HG03064 (cell line): ENCODE measurements at regions not wholly inside any gene's neighbourhood (a gene's known extent, or its start where the extent isn't known, plus 50 kb on each side); places are given as distances from the start of the nearest gene placed in this dataset.
A peak's percentile ranks its signal among the peaks of the same experiment; 100 is the strongest.

ENCODE experiments used
- ATAC-seq: cut with Tn5 transposase; IDR thresholded peaks from one replicate; pipeline ENCODE4 v1.9.1; 2021; ENCODE audit warnings: low read depth; ENCODE audit not compliant: unreplicated experiment

DNA sequence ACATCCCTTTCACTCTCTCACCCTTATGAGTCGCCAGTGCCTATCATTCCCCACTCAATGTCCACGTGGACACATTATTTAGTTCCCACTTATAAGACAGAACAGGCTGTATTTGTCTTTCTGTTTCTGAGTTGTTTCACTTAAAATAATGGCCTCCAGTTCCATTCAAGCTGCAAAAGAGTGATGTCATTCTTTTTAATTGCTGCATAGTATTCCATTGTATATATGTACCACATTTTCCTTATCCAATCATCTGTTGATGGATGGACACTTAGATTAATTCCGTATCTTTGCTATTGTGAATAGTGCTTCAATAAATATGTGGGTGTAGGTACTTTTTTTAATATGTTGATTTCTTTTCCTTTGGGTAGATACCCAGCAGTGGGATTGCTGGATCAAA is 79.1 kb downstream of the ZNF365 start:
- ATAC-seq: no peak

DNA sequence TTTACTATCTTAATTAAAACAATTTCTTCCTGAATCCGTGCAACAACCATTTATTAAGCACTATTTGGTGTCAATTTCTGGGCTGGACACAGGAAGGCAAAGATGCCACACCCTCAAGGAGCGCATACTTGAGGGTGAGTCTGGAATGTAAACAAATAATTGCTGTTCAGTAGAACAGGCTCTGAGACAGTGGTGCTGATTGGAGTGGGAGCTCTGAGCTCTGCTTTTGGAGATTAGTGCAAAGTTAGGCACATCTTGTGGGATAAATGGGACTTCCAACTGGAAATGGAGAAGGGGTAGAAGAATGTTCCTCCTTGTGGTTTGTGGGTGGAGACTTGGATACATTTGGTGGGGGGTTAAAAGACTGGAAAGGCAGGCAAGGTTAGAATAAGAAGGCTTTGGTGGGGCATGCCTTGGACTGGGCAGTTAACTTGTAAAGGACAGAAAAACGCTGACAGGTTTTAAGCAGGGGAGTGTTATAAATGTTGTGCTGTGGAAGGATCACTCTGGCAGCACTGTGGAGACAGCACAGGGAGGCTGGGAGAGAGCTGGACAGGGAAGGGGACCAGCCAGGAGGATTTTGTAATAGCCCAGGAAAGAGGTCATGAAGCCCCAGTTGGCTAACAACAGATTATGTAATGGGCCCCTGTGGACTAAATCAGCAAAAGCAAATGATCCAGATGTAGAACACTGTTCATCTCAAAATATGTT is 80.7 kb downstream of the ZNF365 start:
- ATAC-seq: no peak

DNA sequence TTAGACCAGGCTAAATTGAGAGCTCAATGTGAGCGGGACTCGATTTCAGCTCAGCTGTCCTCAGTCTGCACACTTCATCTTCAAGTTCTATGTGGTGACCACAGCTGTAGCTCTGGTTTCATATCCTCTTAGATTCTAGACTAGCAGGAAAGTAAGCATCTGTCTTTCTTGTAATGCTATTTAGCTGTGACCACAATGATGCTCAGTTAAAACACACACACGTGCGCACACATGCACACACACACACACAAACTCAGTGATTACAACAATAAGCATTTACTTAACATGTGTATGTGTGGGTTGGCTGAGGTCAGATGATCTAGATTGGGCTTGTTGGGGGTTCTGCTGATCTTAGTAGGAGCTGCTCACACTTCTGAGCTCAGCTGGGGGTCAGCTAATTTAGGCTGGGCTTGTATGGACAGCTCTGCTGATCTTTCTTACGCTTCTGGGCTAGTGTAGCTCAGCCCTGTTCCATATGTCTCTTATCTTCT is 82.5 kb downstream of the ZNF365 start:
- peak; percentile 98 for ATAC-seq

DNA sequence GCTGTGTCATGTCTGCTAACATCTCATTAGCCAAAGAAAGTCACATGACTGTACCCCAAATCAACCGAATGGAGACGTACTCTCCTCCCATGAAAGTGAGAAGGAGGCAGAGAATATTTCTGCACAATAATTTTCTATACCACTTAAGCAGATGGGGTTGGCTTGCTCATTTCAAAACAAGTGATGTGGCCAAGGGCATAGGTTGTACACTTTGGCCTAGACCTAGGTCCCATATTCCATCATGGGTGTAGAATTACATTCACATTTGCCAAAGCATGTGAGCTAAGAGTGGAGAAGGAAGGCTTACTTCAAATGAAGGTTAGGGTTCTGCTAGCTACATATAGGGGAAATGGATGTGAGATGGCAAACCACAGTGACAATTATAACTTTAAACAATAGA is 83.0 kb downstream of the ZNF365 start:
- no peak for ATAC-seq

DNA sequence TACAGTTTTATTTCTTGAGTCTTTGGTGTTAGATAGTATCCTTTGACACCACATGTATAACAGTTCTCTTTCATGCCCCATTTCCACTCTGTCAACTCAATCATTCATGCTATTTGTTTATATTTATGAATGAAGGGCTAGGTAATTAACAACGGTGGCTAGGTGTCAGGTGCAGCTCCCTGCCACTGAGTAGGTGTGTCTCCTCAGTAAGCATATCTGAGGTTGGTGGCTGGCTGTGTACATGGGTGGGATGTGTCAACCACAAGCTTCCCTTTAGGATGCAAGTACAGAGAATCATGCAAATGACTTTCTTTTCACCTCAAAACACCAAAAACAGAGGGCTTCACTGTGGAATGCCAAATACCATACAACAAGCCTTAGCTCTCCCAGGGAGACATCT is 83.4 kb downstream of the ZNF365 start:
- ATAC-seq: no peak

DNA sequence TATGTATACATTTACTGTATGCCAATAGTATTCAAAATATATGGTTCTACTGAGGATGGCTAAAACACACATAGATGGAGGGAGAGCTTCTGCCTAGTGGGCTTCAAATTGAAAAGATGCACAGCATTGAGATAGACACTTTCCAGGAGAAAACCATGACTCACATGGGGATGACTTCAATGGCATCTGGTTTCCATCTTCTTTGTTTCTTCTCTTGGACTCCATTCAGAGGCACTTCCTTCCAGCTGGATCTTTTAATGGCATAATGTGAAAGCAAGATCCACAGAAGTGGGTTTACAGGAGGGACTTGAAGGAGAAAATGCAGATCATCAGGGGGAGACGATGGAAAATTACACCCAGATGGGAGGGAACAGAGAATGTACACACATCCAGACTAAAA is 84.9 kb downstream of the ZNF365 start:
- no peak for ATAC-seq

DNA sequence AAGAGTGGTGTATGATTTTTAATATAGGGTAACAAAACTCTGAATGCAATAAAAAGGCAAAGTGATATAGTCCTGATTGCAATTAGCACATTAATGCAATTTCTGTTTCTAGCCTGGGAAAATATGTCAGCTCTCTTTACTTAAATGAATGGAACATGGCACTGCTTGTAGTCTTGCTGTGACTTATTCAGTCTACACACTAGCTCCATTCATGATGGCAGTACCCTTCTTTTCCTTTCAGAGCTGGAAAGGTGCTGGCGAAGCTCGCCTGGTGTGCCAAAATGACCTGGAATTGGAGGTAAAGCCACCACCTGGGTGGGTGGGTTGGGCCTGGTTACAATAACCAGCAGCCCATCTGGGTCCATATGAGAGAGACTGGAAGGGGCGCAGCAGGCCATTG is 85.3 kb downstream of the ZNF365 start:
- ATAC-seq: no peak

DNA sequence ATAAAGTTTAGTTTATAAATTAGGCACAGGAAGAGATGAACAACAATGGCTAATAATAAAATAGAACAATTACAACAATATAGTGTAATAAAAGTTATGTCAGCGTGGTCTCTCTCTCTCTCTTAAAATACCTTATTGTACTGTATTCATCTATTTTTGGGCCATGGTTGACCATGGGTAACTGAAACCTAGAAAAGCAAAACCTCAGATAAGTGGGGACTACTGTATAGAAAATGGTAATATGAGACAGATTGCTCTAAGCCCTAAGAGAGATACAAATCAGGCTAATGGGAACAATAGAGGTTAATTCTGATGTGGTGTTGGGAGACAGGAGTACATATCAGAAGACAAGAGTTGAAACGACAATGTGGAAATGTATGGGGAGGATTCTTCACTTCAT is 86.2 kb downstream of the ZNF365 start:
- peak; percentile 41 for ATAC-seq

DNA sequence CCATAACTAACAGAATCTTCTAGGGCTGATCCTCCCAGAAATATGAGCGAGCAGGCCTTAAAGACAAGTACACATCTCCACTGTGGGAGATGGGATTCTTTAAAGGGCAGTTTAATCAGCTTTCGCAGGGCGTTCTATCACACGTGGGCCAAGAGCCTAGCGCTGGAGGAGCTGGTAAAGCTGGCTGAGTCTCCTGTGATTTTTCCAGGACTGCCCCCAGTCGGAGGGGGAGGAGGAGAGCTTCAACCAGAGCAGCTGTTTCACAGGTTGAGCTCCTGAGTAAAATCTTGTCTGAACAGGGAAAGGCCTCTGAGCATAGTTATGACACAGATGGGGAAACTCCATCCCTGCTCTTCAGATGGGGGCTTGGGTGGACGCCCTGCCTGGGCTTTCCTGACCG is 87.0 kb downstream of the ZNF365 start:
- no peak for ATAC-seq

DNA sequence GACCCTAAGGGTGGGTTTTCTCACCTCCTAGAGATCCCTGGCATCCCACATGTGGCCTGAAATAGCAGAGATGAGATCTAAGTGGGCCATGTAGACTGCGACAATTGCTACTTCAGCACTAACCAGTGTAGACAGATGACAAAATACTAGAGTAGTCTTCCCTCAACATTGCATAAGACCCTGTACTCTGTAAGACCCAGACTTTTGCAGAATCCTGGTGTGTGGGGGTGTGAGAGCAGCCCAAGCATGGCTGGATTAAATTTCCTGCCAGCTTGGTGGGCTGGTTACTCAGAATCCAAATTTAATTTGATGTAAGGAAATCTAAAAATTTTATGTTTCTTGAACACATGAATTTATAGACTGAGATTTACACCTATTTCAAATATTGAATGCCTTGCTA is 88.3 kb downstream of the ZNF365 start:
- ATAC-seq: no peak

DNA sequence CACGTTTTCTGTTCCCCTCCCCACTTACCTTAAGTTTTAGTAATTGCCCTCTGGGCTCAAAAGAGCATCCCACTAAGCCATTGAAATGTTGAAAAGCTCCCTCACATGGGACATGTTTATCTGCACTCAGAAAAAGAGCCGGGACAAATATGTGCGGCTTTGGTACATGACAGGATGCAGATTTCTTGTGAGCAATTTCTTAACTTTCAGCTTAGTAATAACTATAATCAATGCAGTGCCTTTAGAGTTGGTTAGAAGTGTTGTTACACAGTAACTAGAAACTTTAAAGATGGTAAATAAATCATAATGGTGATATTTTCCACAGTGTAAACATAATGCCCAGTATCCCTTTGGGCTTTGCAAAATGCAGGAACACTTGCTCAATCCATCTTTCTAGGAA is 89.2 kb downstream of the ZNF365 start:
- ATAC-seq: no peak

DNA sequence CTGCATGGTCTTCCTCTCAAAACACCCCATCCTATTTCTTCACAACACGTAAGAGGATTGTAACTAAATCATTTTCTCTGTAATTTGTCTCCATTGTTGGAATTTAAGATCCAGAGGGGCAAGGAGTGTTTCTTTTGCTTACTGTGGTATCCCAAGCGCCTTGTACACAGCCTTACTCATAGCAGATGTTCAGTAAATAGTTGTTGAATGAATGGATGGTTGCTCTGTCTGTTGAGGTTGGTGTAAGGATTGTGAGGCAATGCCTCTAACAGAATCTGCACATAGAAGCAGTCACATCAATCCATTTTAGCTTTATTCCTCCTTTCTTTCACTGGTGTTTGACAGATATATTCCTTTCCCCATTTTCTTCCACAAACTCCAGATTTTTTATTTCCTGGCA is 90.1 kb downstream of the ZNF365 start:
- ATAC-seq: no peak

DNA sequence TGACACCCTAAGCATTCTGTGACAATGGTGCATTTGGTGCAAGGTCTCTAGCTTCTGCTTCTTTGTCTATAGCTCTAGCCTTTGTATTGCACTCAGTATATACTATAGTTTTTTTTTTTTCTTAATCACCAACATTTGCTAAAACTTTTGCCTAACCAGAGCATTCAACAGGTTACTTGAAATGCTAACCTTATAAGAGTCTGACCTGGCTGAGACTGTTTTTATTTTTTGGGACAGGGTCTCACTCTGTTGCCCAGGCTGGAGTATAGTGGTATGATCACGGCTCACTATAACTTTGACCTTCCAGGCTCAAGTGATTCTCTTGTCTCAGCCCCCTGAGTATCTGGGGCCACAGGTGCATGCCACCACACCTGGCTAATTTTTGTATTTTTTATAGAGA is 92.4 kb downstream of the ZNF365 start:
- no peak for ATAC-seq

DNA sequence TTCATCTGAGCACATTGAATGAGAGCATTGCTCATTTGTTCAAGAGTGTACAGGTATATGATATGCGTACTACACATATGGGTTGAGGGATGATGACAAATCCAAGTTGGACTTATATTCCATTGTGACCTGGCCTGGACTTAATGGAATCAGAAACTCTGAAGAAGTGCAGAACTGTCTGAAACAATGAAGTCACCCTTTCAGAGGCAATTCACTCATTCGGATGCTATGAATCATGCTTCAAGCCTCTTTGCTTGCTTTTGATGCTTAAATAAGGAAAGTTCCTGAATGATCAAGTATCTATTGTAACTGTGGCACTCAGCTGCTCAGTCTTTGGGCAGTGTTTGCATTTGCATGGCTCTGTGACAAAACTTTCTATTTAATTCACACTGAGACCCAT is 93.4 kb downstream of the ZNF365 start:
- no peak for ATAC-seq

DNA sequence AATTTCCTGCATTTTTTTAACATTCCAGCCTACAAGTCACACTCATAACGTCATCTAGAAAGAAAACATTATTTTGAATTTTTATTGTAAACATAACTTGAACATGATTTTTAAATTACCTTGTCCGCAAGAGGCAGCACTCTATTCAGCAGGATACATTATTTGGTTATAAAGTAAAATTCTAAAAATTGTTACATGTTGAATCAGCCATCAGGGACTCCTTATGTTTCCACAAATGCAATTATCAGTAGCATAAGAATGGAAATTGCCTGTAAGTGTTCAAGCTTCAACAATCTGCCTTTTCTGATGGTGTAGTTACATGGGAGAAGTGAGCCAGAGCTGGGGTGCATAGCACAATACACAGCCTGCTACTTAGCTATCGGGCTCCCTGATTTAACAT is 97.5 kb downstream of the ZNF365 start:
- no peak for ATAC-seq

DNA sequence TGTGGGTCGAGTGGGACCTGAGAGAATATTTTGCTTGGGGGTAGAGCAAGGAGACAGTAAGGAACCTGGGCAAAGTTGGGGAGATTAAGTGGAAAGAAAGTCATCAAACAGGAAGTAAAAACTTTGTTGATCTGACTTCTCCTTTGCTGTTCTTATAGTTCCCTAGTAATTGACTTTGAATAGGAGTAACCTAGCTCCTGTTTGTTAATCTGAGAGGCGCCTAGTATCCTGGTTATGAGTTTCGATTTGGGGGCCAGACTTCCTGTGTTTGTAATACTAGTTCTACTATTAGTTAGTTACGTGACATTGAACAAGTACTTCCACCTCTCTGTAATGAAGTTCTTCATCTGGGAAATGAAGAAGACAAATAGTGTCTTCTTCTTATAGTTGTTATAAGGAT is 99.1 kb downstream of the ZNF365 start:
- ATAC-seq: no peak

DNA sequence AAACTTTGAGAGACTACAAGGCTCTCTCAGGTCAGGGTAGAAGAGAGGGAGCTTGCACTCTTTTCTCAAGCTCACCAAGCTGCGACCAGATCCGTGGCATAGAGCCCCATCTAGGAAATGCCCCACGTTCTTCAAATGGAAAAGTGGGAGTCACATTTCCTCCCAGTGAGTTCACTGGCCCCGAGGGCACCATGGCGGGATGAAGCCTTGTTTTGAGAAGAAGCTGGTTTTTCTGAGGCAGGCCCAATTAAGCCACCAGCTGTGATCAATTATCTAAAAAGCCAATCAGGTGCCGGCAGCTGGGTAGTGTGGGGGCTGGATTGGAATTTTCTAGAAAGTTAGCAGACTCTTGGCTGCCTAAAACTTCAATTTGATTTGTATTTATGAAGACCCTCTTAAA is 101.4 kb downstream of the ZNF365 start:
- no peak for ATAC-seq

DNA sequence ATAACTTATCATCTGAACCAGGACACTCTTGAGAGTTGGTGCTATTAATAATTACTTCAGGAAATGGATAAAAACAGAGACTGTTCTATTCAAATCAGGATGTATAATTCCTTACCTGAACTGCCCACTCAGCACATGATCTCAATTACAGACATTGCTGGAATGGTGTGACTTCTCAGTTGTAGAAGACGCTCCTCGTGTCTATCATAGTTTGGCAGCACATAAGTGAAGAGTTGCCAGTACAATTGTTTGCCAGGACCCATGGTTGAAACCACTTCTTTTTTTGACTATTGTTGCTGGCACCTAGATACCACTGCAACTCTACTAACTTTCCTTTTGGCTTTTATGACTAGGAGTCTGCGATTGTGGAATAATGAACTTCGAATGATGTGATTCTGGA is 105.4 kb downstream of the ZNF365 start:
- ATAC-seq: no peak

DNA sequence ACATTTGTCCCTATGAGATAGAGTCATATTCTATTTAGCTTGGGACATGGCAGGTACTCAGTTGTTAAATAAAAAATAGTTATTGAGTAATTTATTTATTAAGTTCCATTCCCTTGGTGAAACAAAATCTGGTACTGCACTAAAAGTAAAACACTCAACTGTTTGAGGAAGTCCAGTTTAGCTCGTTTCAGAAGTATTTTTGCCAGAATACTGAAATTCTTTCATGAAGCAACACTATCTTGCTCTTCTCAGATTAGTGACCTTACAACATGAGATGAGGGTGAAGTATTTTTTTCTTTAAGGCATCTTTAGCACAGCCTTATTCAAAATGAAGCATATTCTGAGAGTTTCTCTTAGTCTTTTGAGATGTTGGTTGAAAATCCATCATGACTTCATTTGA is 106.0 kb downstream of the ZNF365 start:
- ATAC-seq: no peak

DNA sequence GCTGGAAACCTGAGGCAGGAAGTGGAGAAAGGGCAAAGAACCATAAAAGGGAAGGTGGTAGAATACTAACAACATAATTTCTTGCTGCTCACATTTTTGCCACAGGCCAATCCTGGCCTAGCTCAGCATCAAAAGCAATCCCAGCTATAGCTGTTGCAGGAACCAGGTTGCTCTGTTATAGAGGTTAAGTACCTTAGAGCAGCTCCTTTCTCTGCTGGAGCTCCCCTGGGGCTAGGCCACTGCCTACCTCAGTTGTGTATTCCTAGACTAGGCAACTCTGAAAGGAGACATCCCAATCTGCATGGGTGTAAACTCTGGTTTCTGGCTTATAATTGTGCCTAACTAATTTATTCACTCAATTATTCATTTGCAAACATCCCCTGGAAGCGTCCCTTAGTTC is 108.4 kb downstream of the ZNF365 start:
- no peak for ATAC-seq

DNA sequence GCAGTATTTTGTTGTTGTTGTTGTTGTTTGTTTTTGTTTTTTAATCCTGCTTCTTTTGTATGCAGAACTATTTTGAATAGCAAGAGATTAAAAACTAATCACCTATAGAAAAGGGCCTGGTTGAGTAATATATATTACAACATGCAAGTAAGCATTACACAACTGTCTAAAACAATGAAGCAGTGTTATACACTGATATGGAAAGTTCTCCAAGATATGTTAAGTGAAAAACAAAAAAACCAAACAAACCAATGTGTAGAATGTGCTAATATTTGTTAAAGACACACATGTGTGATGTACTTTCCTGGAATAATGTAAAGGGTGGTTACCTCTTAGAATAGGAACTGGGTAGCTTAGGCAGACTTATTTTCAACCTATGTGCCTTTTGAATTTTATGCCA is 117.4 kb downstream of the ZNF365 start:
- no peak for ATAC-seq

DNA sequence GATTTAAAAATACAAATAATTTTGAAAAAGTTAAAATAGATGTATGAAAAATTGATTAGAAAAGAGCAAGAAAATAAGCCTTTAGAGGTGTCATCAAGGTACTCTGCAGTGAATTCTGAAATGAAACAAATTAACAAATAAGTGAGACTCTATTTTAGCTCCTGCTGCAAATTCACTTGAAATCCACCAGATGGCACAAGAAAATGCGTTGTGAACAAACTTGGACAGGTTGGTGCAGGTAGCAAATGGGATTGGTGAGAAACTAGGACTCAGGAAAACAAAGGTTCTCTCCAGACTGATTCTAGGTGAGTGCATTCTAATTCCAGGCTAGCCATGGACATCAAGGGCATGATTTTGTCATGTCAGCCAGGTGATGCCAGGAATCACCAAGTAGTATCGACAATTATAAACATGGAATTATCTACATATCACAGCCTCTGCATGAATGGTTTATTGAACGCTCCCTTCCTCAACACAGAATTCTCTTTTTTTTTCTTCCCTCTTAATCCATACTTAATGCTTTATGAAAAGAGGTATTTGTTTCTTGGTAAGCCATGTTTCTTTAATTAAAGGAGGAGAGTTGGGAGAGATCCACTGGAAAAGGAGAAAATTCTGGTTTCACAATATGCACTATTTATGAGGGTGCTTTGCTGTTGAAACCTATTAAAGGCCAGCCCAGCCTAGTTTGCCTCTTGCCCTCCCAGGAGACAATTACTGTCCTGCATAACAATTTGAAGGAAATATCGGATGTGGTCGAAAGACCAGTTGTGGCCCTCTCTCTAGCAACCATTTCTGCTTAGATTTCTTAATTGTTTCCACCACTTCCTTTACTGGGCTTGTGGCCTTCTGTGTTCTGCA is 118.1 kb downstream of the ZNF365 start:
- no peak for ATAC-seq
